Ammon's horn (tissue), 1 donor: ENCODE measurements at regions not wholly inside any gene's neighbourhood (a gene's known extent, or its start where the extent isn't known, plus 50 kb on each side); places are given as distances from the start of the nearest gene placed in this dataset.
"Not testable (repeated sequence)": the region's sequence is repeated elsewhere in the genome, so short reads cannot be mapped to it uniquely, and the experiment has no call there.

Experiments
- DNase-seq: peaks from one replicate; pipeline ENCODE4 v3.0.0-alpha.2; 2016; ENCODE audit warnings: low spot score

- no peak for DNase-seq
Observed at GRCh38 chr18:79579807-79580497, 99.7 kb upstream of the CTDP1 start.

GRCh38 chr18:79580498-79581171 is 99.0 kb upstream of the CTDP1 start:
- DNase-seq, result no peak

- DNase-seq, result no peak
Observed at GRCh38 chr18:79581406-79581805, 98.2 kb upstream of the CTDP1 start.

- no peak for DNase-seq
Observed at GRCh38 chr18:79581911-79582310, 97.7 kb upstream of the CTDP1 start.

- no peak for DNase-seq
Observed at GRCh38 chr18:79582978-79583377, 96.6 kb upstream of the CTDP1 start.

GRCh38 chr18:79583426-79583825 is 96.2 kb upstream of the CTDP1 start:
- no peak for DNase-seq

GRCh38 chr18:79583984-79584401 is 95.6 kb upstream of the CTDP1 start:
- DNase-seq, result no peak

GRCh38 chr18:79584491-79585394 is 94.9 kb upstream of the CTDP1 start:
- no peak for DNase-seq

- no peak for DNase-seq
Observed at GRCh38 chr18:79585395-79586370, 93.9 kb upstream of the CTDP1 start.

- no peak for DNase-seq
Observed at GRCh38 chr18:79586436-79587225, 93.0 kb upstream of the CTDP1 start.

- DNase-seq, result no peak
Observed at GRCh38 chr18:79587226-79587741, 92.3 kb upstream of the CTDP1 start.

- no peak for DNase-seq
Observed at GRCh38 chr18:79587779-79588635, 91.6 kb upstream of the CTDP1 start.

- peak; percentile 42 for DNase-seq
Observed at GRCh38 chr18:79588636-79589481, 90.7 kb upstream of the CTDP1 start.

GRCh38 chr18:79589601-79590091 is 90.0 kb upstream of the CTDP1 start:
- DNase-seq, result no peak

GRCh38 chr18:79590191-79591031 is 89.2 kb upstream of the CTDP1 start:
- DNase-seq, result peak; percentile 63

GRCh38 chr18:79591032-79591308 is 88.6 kb upstream of the CTDP1 start:
- DNase-seq, result no peak

GRCh38 chr18:79592684-79593083 is 86.9 kb upstream of the CTDP1 start:
- DNase-seq, result not testable (repeated sequence)
